Cerebellar cortex (tissue), 1 donor: ENCODE measurements at regions not wholly inside any gene's neighbourhood (a gene's known extent, or its start where the extent isn't known, plus 50 kb on each side); places are given as distances from the start of the nearest gene placed in this dataset.

Source experiments
- DNase-seq: peaks from one replicate; pipeline ENCODE4 v3.0.0-alpha.2; 2015; ENCODE audit warnings: low spot score

- no peak for DNase-seq
Measured at GRCh38 chr5:159821461-159821940, 94.8 kb upstream of the ADRA1B start.

DNA sequence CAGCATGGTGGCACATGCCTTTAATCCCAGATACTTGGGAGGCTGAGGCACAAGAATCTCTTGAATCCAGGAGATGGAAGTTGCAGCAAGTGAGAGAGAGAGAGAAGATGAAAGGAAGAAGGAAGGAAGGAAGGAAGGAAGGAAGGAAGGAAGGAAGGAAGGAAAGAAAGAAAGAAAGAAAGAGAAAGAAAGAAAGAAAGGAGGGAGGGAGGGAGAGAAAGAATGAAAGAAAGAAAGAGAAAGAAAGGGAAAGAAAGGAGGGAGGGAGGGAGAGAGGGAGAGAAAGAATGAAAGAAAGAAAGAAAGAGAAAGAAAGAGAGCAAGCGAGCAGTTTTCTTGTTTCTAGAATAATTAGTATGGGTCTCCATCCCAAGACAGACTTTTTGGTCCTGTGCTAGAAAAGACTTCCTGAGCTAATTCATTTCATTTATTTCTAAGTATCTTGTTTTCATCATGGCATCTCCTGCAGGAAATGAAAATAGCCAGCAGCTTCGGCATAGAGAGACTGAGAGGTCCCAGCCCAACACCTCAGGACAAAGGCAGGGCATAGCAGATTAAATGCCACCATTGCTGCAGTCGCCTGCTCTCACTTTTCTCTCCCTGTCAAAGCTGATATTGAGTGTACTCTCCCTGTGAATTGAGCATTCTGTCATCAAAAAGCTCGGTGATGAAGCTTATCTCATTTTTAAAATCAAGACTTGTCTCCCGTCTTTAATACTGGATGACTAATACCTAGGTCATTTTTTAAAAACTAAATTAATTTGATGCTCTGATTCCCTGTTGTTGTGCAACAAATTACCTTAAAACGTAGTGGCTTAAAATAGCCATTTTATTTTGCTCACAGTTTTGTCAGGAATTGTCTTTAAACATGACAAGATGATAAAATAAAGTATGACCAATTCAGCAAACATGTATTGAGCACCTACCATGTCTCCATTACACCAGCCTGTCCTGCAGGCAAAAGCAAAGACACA lies 91.8 kb upstream of the ADRA1B start:
- no peak for DNase-seq

- DNase-seq, result no peak
Measured at GRCh38 chr5:159825551-159826051, 90.7 kb upstream of the ADRA1B start.

GRCh38 chr5:159826351-159827214 lies 89.7 kb upstream of the ADRA1B start:
- peak; percentile 73 for DNase-seq

- DNase-seq, result no peak
Measured at GRCh38 chr5:159827861-159828260, 88.4 kb upstream of the ADRA1B start.

DNA sequence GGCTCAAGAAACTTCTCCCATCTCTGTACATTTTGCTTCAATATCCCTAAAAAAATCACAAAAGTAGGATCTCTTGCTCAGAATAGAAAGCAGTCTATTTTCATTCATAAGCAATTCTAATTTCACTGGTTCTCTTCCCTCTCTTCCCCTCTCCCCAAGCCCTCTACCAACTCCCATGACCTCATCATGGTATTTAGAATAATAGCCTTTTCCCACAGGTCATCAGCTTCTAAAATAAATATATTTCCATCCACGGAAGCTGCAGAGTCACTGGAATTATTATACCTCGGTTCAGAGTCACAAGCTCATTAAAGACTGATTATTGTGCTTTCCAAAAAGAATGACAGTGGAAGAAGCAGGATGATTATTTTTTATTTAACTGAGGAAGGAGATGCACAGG lies 84.2 kb upstream of the ADRA1B start:
- no peak for DNase-seq

DNA sequence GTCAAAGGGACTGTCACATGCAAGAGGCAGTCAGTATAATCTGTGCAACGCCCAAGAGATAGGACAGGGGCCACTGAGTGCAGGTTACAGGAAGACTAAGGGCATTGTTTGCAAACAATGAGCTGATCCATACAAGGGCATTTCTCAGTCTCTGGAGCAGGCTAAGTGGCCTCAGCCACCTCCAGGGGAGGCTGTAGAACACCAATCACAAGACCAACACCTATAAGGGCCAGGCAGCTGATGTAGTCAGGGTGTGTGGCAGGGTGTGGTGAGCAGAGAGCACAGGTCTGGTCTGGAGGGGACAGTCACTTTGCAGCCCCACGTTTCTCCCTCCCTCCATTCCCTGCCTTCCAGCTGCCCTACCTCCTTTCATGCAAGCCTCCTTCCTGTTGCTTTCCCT lies 83.2 kb upstream of the ADRA1B start:
- no peak for DNase-seq

DNA sequence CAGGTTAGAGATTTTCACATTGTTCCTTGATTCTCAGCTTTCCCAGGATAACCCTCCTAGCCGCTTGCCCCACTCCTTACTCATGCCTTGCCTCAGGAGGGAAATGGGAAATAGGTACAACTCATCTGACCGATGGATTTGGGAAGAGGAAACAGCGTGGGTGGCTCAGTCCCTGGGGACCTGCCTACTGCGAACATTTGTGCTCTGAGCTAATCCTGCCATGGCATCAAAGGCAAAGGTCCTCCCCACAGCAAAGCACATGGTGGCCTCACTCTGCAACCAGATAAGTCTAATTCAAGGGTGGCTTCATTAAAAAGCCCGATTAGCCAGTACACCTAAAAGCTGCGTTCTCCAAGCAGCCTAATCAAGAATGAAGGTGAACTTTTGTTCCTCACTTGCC lies 82.4 kb upstream of the ADRA1B start:
- no peak for DNase-seq

GRCh38 chr5:159835548-159835947 lies 80.7 kb upstream of the ADRA1B start:
- DNase-seq, result no peak

DNA sequence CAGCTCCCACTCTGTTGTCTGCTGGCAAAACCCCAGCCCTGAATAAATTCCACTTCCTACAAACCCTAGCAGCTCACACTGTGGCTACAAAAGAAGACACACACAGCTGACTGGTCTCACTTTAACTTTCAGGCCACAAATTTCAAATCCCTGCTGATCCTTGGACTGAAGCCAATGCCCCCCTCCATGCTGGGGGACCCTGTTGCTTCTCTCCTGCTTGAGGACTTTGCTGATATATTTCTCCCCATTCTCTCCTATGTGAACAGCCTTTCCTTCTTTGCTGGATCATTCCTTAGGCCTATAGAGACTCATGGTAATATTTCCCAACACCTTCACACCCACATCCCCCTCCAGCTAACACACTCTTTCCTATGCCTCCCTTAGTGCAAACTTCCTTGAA lies 79.6 kb upstream of the ADRA1B start:
- no peak for DNase-seq

- DNase-seq, result no peak
Measured at GRCh38 chr5:159837860-159838259, 78.4 kb upstream of the ADRA1B start.

DNA sequence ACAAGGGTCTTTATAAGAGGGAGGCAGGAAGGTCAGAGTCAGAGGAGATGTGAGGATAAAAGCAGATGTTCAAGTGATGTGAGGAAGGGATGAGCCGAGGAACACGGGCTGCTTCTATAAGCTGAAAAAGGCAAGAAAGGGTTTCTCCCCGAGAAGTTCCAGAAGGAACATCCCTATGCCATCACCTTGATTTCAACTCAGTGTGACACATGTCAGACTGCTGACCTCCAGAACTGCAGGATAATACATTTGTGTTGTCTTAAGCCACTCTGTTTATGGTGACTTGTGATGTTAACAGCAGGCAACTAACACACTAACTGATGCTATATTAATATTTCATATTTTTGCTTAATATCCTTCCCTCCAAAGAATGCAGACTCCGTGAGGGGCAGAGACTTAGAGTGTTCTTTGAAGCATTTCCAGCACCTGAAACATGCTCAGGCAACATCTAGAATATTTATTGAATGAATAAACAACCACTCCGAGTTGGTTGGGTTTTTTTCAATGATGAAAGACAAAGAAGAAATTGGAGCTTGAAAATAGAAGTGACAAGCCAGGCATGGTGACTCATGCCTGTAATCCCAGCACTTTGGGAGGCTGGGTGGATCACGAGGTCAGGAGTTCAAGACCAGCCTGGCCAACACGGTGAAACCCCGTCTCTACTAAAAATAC lies 77.6 kb upstream of the ADRA1B start:
- no peak for DNase-seq

GRCh38 chr5:159844267-159845121 lies 71.8 kb upstream of the ADRA1B start:
- DNase-seq, result no peak

DNA sequence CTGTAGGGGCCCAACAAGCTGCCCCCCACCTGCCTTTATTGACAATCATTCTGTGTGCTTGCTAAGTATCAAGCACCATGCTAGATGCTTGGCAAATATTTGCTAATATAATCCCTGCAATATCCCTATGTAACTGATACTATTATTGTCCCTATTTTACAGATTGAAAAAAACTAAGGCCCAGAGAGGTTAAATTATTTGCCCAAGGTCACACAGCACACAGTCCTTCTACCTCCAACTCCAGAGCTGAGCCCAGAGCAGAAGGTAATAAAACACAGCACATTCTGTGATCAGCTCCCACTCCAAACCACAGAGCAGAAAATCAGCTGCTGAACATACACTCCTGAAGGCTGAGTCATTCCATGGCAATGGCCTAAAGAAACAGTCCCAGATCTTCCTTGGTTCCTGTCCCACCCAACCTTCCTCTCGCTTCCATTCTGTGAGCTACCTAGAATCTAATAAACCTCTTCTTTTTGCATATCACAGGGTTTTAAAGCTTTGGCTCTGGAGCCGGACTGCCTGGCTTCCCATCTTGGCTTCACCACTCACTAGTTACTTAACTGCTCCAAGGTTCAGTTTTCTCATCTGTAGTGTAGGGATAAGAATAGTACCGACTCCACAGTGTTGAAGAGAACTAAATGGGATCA lies 66.7 kb upstream of the ADRA1B start:
- no peak for DNase-seq

- no peak for DNase-seq
Measured at GRCh38 chr5:159850160-159850559, 66.1 kb upstream of the ADRA1B start.

- no peak for DNase-seq
Measured at GRCh38 chr5:159851053-159851452, 65.2 kb upstream of the ADRA1B start.

- no peak for DNase-seq
Measured at GRCh38 chr5:159854916-159855315, 61.4 kb upstream of the ADRA1B start.

DNA sequence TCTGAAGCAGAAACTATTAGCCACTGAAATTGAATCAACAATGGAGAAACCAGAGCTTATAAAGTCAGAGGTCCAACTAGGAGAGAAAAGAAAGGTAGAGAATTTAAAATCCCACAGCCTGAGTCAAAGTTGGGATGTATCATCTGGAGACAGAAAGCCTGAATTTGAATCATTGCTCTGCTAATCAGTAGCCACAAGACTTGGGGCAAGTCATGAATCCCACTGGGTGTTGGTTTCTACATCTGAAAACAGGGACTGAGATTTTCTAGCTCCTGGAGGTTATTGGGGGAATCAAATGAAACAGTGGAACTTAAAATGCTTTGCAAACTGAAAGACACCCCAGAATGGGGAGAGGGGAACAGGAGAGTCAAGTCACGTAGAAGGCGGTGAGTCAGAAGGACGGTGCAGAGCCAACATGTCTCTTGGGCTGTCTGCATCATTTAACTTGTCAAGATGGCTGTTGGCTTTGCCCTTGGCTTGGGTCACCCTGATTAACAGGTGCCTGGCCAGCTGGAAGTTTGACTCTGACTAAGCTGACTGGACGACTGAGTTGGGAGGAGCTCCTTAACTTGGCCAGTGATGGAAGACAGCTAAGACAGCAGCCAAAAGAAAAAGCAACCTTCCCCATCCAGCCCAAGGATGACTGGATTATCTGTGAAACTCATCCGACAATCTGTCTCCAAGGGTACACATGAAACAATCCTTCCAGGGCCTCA lies 60.6 kb upstream of the ADRA1B start:
- DNase-seq, result no peak

GRCh38 chr5:159858871-159859270 lies 57.4 kb upstream of the ADRA1B start:
- DNase-seq, result no peak

- DNase-seq, result no peak
Measured at GRCh38 chr5:159861086-159861485, 55.2 kb upstream of the ADRA1B start.
